IPS-NIHi7 (cell line): ENCODE measurements at regions not wholly inside any gene's neighbourhood (a gene's known extent, or its start where the extent isn't known, plus 50 kb on each side); places are given as distances from the start of the nearest gene placed in this dataset.
"Not testable (repeated sequence)": the region's sequence is repeated elsewhere in the genome, so short reads cannot be mapped to it uniquely, and the experiment has no call there.

Source experiments
- DNase-seq: peaks from one replicate; pipeline ENCODE4 v3.0.0; 2012; ENCODE audit warnings: mixed read lengths; ENCODE audit errors: extremely low spot score

- DNase-seq, result no peak
Measured at GRCh38 chr13:81393110-81393509, 1052.2 kb upstream of the SPRY2 start.

- DNase-seq, result no peak
Measured at GRCh38 chr13:81388400-81388799, 1047.5 kb upstream of the SPRY2 start.

- DNase-seq, result no peak
Measured at GRCh38 chr13:81383444-81383843, 1042.5 kb upstream of the SPRY2 start.

DNA sequence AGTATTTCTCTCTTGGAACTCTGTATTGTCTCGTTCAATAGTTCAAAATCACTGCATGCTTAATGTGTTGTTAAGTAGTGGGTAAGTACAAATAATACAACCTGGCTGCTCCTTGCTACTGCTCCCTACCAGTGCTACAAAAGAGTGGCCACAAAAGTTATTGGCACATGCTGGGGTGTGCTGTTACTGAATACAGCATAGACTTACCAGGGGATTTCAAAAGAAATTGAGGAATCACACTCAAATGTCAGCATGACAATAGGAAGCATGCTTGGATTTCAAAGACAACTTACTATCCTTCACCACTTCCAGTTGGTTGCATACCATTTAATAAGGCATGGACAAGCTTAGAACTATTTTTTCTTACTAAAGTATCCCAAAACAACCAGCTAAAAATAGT, 1041.3 kb upstream of the SPRY2 start:
- no peak for DNase-seq

DNA sequence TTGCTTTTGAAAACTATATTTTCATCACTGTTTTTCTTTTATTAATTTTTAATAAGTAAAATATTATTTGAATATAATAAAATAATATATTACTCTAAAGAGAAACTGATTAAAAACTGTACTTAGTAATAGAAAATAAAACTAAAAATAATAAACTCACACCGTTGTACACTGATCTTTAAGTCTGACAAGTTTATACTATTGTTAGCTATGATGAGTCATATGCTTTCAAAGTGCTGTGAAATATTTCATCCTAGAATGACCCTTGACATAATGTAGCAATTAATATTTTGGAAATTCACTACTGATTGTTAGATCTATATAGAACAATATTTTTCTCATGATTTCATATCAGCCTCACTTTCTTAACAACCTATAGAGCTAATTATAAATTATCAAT, 1040.6 kb upstream of the SPRY2 start:
- no peak for DNase-seq

DNA sequence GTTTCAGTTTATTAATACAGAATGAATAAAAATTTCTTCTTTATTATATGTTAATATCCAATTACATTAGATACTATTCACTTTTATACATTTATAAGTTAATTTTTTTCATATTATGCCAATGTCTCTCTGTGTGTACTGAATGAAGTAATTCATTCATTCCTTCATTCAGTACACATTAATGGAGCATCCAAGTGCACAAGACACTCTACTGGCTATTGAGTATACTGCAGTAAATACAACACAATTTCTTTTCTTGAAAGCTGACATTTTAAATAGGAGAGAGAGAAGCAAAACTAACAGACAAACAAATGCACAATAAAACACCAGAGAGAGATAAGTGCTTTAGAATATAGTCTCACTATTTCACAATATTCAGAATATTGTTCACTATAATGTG, 1038.3 kb upstream of the SPRY2 start:
- DNase-seq, result no peak

DNA sequence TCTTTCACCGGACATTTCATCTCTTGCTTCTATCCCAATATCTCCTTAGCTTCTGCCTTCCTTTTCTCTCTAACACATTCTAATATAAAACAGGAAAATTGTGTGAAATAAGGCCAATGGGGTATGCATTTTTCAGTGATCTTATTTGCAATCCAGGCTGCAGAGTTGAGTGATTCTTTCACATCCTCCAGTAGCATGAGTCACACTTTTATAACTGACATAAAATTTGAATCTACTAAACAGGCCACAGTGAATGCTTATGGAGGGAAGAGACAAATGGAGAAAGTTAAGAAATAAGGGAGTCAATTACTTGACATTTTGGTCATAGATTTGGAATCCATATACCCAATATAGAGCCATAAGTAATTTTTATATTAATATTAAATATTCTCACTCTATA, 1037.0 kb upstream of the SPRY2 start:
- DNase-seq, result no peak

DNA sequence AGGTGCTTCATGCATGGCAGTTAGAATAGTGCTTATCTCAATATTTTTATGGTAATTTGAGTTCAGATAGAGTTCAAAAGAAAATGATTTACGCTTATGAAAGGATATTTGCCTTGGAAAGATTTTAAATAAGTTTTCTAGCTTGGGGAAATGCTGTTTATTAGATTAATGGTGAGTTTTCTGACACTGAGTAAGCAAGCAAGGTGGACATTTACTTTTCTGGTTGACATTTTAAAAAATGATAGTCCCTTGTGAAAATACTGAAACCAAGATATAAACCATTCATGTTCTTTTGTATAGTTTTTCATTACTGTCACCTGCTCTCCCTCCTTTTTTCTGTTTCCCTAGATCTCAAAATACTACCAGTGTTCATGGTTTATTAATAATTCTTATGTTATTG, 1034.8 kb upstream of the SPRY2 start:
- DNase-seq, result no peak

DNA sequence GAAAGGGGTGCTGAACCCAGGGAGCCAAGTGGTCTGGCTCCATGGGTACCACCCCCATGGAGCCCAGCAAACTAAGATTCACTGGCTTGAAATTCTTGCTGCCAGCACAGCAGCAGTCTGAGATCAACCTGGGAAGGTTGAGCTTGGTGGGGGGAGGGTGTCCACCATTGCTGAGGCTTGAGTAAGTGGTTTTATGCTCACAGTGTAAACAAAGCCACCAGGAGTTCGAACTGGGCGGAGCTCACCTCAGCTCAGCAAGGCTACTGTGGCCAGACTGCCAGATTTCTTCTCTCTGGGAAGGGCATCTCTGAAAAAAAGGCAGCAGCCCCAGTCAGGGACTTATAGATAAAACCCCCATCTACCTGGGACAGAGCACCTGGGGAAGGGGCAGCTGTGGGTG, 1021.8 kb upstream of the SPRY2 start:
- DNase-seq, result not testable (repeated sequence)

DNA sequence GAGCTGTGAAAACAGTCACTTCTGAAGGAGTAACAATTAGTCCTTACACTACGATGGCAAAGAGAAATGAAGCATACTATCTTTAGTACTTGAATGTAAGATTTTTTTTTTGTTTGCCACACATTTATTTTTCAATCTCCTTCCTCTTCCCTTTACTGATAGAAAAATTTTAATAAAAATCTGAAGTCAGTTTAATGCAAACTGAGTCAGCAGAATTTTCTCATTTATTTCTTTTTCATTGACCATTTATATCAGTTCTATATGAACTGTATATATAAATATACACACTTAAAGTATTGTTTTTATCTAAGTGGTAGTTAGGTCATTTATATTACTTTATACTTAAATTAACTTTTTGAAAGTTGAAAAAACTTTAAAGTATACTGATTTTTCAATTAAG, 1009.1 kb upstream of the SPRY2 start:
- DNase-seq, result no peak

DNA sequence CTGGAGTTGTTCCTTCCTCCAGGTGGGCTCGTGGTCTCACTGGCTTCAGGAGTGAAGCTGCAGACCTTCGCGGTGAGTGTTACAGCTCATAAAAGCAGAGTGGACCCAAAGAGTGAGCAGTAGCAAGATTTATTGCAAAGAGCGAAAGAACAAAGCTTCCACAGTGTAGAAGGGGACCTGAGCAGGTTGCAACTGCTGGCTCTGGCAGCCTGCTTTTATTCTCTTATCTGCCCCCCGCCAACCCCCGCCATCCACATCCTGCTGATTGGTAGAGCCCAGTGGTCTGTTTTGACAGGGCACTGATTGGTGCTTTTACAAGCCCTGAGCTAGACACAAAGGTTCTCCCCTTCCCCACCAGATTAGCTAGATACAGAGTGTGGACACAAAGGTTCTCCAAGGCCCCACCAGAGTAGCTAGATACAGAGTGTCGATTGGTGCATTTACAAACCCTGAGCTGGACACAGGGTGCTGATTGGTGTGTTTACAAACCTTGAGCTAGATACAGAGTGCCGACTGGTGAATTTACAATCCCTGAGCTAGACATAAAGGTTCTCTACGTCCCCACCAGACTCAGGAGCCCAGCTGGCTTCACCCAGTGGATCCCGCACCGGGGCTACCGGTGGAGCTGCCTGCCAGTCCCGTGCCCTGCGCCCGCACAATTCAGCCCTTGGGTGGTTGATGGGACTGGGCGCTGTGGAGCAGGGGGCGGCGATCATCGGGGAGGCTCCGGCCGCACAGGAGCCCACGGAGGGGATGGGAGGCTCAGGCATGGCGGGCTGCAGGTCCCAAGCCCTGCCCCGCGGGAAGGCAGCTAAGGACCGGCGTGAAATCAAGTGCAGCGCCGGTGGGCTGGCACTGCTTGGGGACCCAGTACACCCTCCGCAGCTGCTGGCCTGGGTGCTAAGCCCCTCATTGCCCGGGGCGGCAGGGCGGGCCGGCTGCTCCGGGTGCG, 999.5 kb upstream of the SPRY2 start:
- DNase-seq, result not testable (repeated sequence)

DNA sequence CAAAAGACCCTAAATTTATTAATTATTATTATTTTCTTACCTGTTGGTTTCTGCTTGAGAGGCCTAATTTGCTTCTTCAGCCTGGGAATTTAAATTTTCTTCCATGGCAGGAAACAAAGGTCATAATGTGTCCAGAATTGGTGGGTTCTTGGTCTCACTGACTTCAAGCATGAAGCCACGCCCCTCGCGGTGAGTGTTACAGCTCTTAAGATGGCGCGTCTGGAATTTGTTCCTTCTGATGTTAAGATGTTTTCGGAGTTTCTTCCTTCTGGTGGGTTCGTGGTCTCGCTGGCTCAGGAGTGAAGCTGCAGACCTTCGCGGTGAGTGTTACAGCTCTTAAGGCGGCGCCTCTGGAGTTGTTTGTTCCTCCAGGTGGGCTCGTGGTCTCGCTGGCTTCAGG, 998.7 kb upstream of the SPRY2 start:
- not testable (repeated sequence) for DNase-seq

- DNase-seq, result no peak
Measured at GRCh38 chr13:81334481-81334880, 993.6 kb upstream of the SPRY2 start.

DNA sequence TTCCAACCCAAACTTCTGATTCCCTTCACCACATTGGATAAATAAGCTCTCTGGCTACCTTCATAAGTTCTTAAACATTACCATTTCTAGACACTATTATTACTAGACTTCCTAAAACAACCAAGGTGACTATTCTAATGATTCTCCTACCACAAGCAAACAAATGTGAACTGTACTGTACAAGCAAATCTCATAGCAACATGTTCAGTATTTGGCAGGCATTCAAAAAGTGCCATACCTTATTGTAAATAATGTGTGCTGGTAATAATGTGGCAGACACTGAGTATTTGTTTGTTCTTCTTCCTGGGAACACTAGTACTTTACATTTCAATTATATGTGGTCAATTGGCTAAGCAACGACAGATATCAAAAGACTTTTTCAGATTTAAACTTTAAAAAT, 986.0 kb upstream of the SPRY2 start:
- no peak for DNase-seq

GRCh38 chr13:81320516-81320915, 979.6 kb upstream of the SPRY2 start:
- DNase-seq, result no peak

GRCh38 chr13:81319351-81319750, 978.4 kb upstream of the SPRY2 start:
- no peak for DNase-seq

DNA sequence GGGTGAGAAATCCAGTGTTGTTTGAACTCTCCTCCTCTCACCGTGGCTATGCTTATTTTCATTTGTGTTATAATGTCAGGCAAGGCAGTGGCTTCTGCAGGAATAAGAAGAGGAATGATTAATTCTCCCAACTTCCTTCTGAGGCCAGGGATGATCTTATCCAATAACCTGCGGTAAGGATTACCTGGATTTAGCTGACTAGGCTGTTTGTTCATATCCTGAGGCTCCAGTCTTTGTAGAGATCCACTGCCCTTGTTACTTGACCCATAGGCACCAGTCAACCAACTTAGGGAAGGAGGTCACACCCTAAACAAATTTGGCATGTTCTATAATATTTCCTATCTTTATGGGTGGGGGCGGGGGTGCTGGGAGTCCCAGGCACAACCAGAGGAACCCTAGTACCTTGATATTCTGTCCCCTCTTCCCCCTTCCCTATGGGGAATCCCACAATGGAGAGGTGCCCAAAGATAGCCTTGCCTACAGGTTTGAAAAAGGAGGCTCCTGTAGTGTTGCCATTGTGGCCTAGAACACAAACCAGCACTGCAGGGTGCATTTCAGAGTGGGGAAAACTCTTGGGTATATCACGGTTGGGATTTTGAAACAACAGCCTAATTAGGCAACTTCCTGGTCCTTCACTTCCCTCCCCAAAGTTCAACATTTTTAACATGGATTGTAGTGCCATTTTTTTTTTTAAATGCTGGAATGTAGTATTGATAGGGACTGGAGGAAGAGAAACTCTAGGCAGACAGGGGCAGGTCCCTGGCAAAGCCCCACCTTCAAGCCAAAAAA, 977.5 kb upstream of the SPRY2 start:
- DNase-seq, result no peak

GRCh38 chr13:81314461-81314860, 973.5 kb upstream of the SPRY2 start:
- DNase-seq, result no peak

- no peak for DNase-seq
Measured at GRCh38 chr13:81305928-81306327, 965.0 kb upstream of the SPRY2 start.

GRCh38 chr13:81304121-81304659, 963.3 kb upstream of the SPRY2 start:
- DNase-seq, result no peak

- no peak for DNase-seq
Measured at GRCh38 chr13:81302677-81303076, 961.8 kb upstream of the SPRY2 start.

DNA sequence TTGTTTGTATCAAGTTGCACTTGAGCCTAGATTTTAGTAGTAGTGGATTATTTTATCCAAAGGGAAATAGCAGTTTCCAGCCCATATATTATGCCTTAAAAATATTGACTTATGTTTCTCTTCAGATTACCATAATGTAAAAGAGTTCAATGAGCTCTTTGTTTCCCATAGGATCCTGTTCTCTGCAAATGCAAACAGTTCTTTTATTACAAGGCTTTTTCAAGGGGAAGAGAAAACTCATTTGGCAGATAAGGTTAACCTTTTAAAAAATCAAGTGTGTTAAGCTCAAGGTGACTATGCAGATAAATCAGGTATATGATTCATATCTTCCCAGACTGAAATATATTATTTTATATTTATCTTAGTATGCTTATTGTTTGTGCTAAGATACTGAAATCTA, 961.2 kb upstream of the SPRY2 start:
- no peak for DNase-seq

DNA sequence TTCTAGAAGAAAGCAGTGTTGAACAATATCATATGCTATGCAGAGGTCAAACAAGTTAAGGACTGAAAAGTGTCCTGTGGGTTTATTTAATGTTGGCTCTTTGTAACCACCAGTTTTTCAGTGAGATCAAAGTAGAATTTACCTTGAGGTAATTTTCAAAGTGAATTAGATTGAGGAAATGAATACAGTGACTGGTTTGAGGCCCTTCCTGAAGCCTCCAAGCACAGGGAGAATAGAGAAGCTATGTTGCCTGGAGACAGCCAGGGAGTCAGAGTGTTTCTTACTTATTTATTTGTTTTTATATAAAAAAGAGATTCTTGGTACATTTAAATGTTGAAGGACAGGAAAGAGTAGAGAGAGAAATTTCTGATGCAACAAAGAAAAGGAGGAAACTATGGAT, 954.3 kb upstream of the SPRY2 start:
- DNase-seq, result no peak
